H9 (cell line): ENCODE measurements at regions not wholly inside any gene's neighbourhood (a gene's known extent, or its start where the extent isn't known, plus 50 kb on each side); places are given as distances from the start of the nearest gene placed in this dataset.

Experiments
- DNase-seq: peaks from one replicate; pipeline ENCODE4 v3.0.0-alpha.2; 2017
- H2AFZ ChIP-seq: one replicate; pipeline ENCODE4 v1.6.1; 2013; ENCODE audit warnings: mild to moderate bottlenecking, low read length, control low read depth, moderate library complexity
- H2AK5ac ChIP-seq: 2 replicates; pipeline ENCODE4 v1.6.1; 2013; ENCODE audit warnings: low read length, control low read depth, mixed read lengths; ENCODE audit not compliant: insufficient read length
- H2BK120ac ChIP-seq: one replicate; pipeline ENCODE4 v1.6.1; 2013; ENCODE audit warnings: low read depth, mild to moderate bottlenecking, low read length, control low read depth, inconsistent platforms; ENCODE audit not compliant: poor library complexity, severe bottlenecking
- H2BK12ac ChIP-seq: 2 replicates; pipeline ENCODE4 v1.6.1; 2013; ENCODE audit warnings: low read length, control low read depth, mixed read lengths, low read depth; ENCODE audit not compliant: insufficient read length
- H2BK15ac ChIP-seq: 2 replicates; pipeline ENCODE4 v1.6.1; 2013; ENCODE audit warnings: low read depth, low read length, control low read depth
- H2BK20ac ChIP-seq: one replicate; pipeline ENCODE4 v1.6.1; 2013; ENCODE audit warnings: low read depth, mild to moderate bottlenecking, low read length, control low read depth, inconsistent platforms; ENCODE audit not compliant: poor library complexity, severe bottlenecking
- H2BK5ac ChIP-seq: 2 replicates; pipeline ENCODE4 v1.6.1; 2013; ENCODE audit warnings: low read length, control low read depth, mixed read lengths; ENCODE audit not compliant: insufficient read length
- H3K14ac ChIP-seq: 2 replicates; pipeline ENCODE4 v1.6.1; 2013; ENCODE audit warnings: low read length, control low read depth; ENCODE audit not compliant: insufficient read depth
- H3K18ac ChIP-seq: 2 replicates; pipeline ENCODE4 v1.6.1; 2013; ENCODE audit warnings: low read depth, mild to moderate bottlenecking, mixed read lengths, low read length, control low read depth; ENCODE audit not compliant: insufficient read length
- H3K23ac ChIP-seq: 2 replicates; pipeline ENCODE4 v1.6.1; 2013; ENCODE audit warnings: low read length, control low read depth, mixed read lengths, low read depth; ENCODE audit not compliant: insufficient read length
- H3K23me2 ChIP-seq: 2 replicates; pipeline ENCODE4 v1.6.1; 2013; ENCODE audit warnings: low read depth, mild to moderate bottlenecking, mixed read lengths, low read length, control low read depth; ENCODE audit not compliant: insufficient read length, poor library complexity, severe bottlenecking
- H3K27ac ChIP-seq: 2 replicates; pipeline ENCODE4 v1.5.1; 2013; ENCODE audit warnings: low read length, control low read depth, mixed read lengths, low read depth; ENCODE audit not compliant: insufficient read length
- H3K27me3 ChIP-seq: 2 replicates; pipeline ENCODE4 v1.6.1; 2013; ENCODE audit warnings: low read length, control low read depth, inconsistent platforms; ENCODE audit not compliant: insufficient read depth
- H3K4ac ChIP-seq: 2 replicates; pipeline ENCODE4 v1.6.1; 2013; ENCODE audit warnings: low read depth, mild to moderate bottlenecking, control low read depth, inconsistent platforms, low read length, moderate library complexity
- H3K4me1 ChIP-seq: 2 replicates; pipeline ENCODE4 v1.6.1; 2013; ENCODE audit warnings: low read length, control low read depth, inconsistent platforms; ENCODE audit not compliant: insufficient read depth
- H3K4me2 ChIP-seq: 2 replicates; pipeline ENCODE4 v1.6.1; 2013; ENCODE audit warnings: low read length, control low read depth, mixed read lengths; ENCODE audit not compliant: insufficient read length, insufficient read depth
- H3K56ac ChIP-seq: 2 replicates; pipeline ENCODE4 v1.6.1; 2013; ENCODE audit warnings: low read depth, mild to moderate bottlenecking, mixed read lengths, low read length, control low read depth; ENCODE audit not compliant: insufficient read length
- H3K79me1 ChIP-seq: 2 replicates; pipeline ENCODE4 v1.6.1; 2013; ENCODE audit warnings: low read depth, mild to moderate bottlenecking, moderate library complexity, low read length, control low read depth, inconsistent platforms; ENCODE audit not compliant: insufficient read depth, poor library complexity, severe bottlenecking
- H3K79me2 ChIP-seq: 2 replicates; pipeline ENCODE4 v1.6.1; 2013; ENCODE audit warnings: low read length, control low read depth, inconsistent platforms; ENCODE audit not compliant: insufficient read depth
- H3K9ac ChIP-seq: 2 replicates; pipeline ENCODE4 v1.6.1; 2013; ENCODE audit warnings: low read length, control low read depth, mixed read lengths; ENCODE audit not compliant: insufficient read length; ENCODE audit errors: extremely low read depth
- H3K9me3 ChIP-seq: one replicate; pipeline ENCODE4 v1.6.1; 2013; ENCODE audit warnings: low read depth, low read length, inconsistent platforms; ENCODE audit not compliant: control insufficient read depth
- H3T11ph ChIP-seq: one replicate; pipeline ENCODE4 v1.6.1; 2013; ENCODE audit warnings: mild to moderate bottlenecking, low read length, control low read depth, inconsistent platforms
- H4K20me1 ChIP-seq: one replicate; pipeline ENCODE4 v1.6.1; 2013; ENCODE audit not compliant: control insufficient read depth, insufficient read length, insufficient read depth
- H4K5ac ChIP-seq: 2 replicates; pipeline ENCODE4 v1.6.1; 2013; ENCODE audit warnings: low read depth, mild to moderate bottlenecking, mixed read lengths, low read length, control low read depth; ENCODE audit not compliant: insufficient read length
- H4K8ac ChIP-seq: replicated peaks from 2 replicates; pipeline ENCODE4 v1.6.1; 2013; ENCODE audit warnings: low read length, control low read depth, mixed read lengths, low read depth; ENCODE audit not compliant: insufficient read length
- H4K91ac ChIP-seq: 2 replicates; pipeline ENCODE4 v1.6.1; 2013; ENCODE audit warnings: low read depth, mild to moderate bottlenecking, moderate library complexity, mixed read lengths, low read length, control low read depth; ENCODE audit not compliant: insufficient read length
- H3K27ac Mint-ChIP-seq, 3 experiments: 2 replicates in 2 of 3; 3 replicates in 1 of 3; pipeline ENCODE4 v1.8.0; 2020 to 2021; ENCODE audit warnings: mixed read lengths in 3 of 3, mild to moderate bottlenecking in 1 of 3, moderate library complexity in 1 of 3
- H3K27me3 Mint-ChIP-seq: 2 replicates; pipeline ENCODE4 v1.8.0; 2021; ENCODE audit warnings: low read depth, mild to moderate bottlenecking, moderate library complexity, mixed read lengths
- H3K36me3 Mint-ChIP-seq, 3 experiments: 2 replicates in 2 of 3; 3 replicates in 1 of 3; pipeline ENCODE4 v1.8.0; 2020 to 2021; ENCODE audit warnings: low read depth in 3 of 3, mixed read lengths in 3 of 3; ENCODE audit not compliant: insufficient read depth in 1 of 3
- H3K4me1 Mint-ChIP-seq, 2 experiments: 2 replicates each; pipeline ENCODE4 v1.8.0; 2020; ENCODE audit warnings: mixed read lengths in 2 of 2
- H3K4me3 Mint-ChIP-seq, 2 experiments: 2 replicates in 1 of 2; 3 replicates in 1 of 2; pipeline ENCODE4 v1.8.0; 2020 to 2021; ENCODE audit warnings: mild to moderate bottlenecking in 2 of 2, mixed read lengths in 2 of 2, moderate library complexity in 1 of 2
- H3K9me3 Mint-ChIP-seq, 2 experiments: 2 replicates in 1 of 2; 3 replicates in 1 of 2; pipeline ENCODE4 v1.8.0; 2020; ENCODE audit warnings: mild to moderate bottlenecking in 2 of 2, mixed read lengths in 2 of 2, moderate library complexity in 1 of 2
- CTCF ChIP-seq: fragments of 200-600 bp; sonication (generic); conservative IDR thresholded peaks from 3 replicates; pipeline ENCODE4 v1.8.0; 2021; ENCODE audit warnings: antibody characterized with exemption, mild to moderate bottlenecking
- WGBS: extraction: QIAGEN DNeasy Blood & Tissue Kit; methylation state at CpG from one replicate; pipeline ENCODE4 v1.1.7; 2013; ENCODE audit warnings: missing lambda C conversion rate, low lambda C conversion rate, mixed read lengths; ENCODE audit not compliant: insufficient read length; ENCODE audit errors: extremely low coverage; 5-methylcytosine and 5-hydroxymethylcytosine counted together

GRCh38 chr14:104421401-104421821, 158.2 kb upstream of the C14orf180 start:
- H3T11ph ChIP-seq, result no peak overlapping the region
- no peaks in the 10 kb centered on the region for H4K20me1 ChIP-seq
- no peak overlapping the region for H2BK5ac ChIP-seq
- no peak overlapping the region for H2BK120ac ChIP-seq
- Mint-ChIP-seq H3K9me3 (no peaks in the 10 kb centered on the region), H3K4me1 (peaks cover 13 to 29% of the 10 kb centered on the region in 2 experiments), H3K4me3 (no peak overlapping the region), H3K27ac (no peak overlapping the region; a peak in 1 of 7 replicates), H3K36me3 (no peaks in the 10 kb centered on the region; a peak in 1 of 7 replicates), H3K27me3 (peaks cover 3% of the 10 kb centered on the region)
- no peak overlapping the region for H3K23ac ChIP-seq
- no peak overlapping the region for H3K4ac ChIP-seq
- no peaks in the 10 kb centered on the region for H3K4me1 ChIP-seq
- no peaks in the 10 kb centered on the region for H3K79me2 ChIP-seq
- H4K8ac ChIP-seq, result no peak overlapping the region
- H4K5ac ChIP-seq, result no peak overlapping the region
- no peak overlapping the region for H2AFZ ChIP-seq
- no CpG with 5 or more reads among the region's 4 CpGs for WGBS
- no peak overlapping the region for H3K27ac ChIP-seq
- H3K79me1 ChIP-seq, result no peaks in the 10 kb centered on the region
- H2BK12ac ChIP-seq, result no peak overlapping the region
- H3K14ac ChIP-seq, result no peak overlapping the region; the same call in 1 of the 2 replicates
- no peak overlapping the region for H3K56ac ChIP-seq
- H3K18ac ChIP-seq, result no peak overlapping the region
- TF ChIP-seq CTCF, result no peak
- H3K4me2 ChIP-seq, result no peak overlapping the region
- H2BK20ac ChIP-seq, result no peak overlapping the region
- no peaks in the 10 kb centered on the region for H3K27me3 ChIP-seq
- no peak overlapping the region for H4K91ac ChIP-seq
- no peak overlapping the region for H2BK15ac ChIP-seq
- no peaks in the 10 kb centered on the region for H3K23me2 ChIP-seq
- no peaks in the 10 kb centered on the region for H3K9me3 ChIP-seq
- DNase-seq, result peak; percentile 19
- H2AK5ac ChIP-seq, result no peak overlapping the region
- H3K9ac ChIP-seq, result no peak overlapping the region
